Hepatocyte (in vitro differentiated cells): ENCODE measurements at regions not wholly inside any gene's neighbourhood (a gene's known extent, or its start where the extent isn't known, plus 50 kb on each side); places are given as distances from the start of the nearest gene placed in this dataset.
"Not testable (repeated sequence)": the region's sequence is repeated elsewhere in the genome, so short reads cannot be mapped to it uniquely, and the experiment has no call there.

Source experiments
- EZH2 ChIP-seq: fragments of 200-600 bp; sonication (generic); IDR thresholded peaks from 2 replicates; pipeline ENCODE4 v1.6.1; 2016; ENCODE audit warnings: antibody characterized with exemption, mild to moderate bottlenecking, borderline replicate concordance
- TF ChIP-seq, protein P1 (sequence below): fragments of 200-600 bp; sonication (generic); IDR thresholded peaks from 2 replicates; pipeline ENCODE4 v1.5.1; 2016; ENCODE audit warnings: antibody characterized with exemption, mild to moderate bottlenecking; ENCODE audit not compliant: poor library complexity

DNA sequence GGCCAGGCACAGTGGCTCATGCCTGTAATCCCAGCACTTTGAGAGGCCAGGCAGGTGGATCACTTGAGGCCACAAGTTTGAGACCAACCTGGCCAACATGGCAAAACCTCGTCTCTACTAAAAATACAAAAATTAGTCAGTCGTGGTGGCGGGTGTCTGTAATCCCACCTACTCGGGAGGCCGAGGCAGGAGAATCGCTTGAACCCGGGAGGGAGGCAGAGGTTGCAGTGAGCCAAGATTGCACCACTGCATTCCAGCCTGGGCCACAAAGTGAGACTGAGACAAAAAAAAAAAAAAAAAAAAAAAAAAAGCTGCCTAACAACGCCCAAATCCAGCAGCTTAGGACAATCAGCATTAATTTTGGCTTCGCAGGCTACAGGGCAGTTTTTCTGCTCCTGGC, 167.1 kb downstream of the GOSR1 start:
- TF ChIP-seq EZH2: not testable (repeated sequence)
- TF ChIP-seq, protein P1, sequence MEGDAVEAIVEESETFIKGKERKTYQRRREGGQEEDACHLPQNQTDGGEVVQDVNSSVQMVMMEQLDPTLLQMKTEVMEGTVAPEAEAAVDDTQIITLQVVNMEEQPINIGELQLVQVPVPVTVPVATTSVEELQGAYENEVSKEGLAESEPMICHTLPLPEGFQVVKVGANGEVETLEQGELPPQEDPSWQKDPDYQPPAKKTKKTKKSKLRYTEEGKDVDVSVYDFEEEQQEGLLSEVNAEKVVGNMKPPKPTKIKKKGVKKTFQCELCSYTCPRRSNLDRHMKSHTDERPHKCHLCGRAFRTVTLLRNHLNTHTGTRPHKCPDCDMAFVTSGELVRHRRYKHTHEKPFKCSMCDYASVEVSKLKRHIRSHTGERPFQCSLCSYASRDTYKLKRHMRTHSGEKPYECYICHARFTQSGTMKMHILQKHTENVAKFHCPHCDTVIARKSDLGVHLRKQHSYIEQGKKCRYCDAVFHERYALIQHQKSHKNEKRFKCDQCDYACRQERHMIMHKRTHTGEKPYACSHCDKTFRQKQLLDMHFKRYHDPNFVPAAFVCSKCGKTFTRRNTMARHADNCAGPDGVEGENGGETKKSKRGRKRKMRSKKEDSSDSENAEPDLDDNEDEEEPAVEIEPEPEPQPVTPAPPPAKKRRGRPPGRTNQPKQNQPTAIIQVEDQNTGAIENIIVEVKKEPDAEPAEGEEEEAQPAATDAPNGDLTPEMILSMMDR: not testable (repeated sequence)
